Keratinocyte (primary cell): ENCODE measurements at regions not wholly inside any gene's neighbourhood (a gene's known extent, or its start where the extent isn't known, plus 50 kb on each side); places are given as distances from the start of the nearest gene placed in this dataset.

ENCODE experiments used
- DNase-seq: peaks from one replicate; pipeline ENCODE4 v3.0.0-alpha.2; 2011; ENCODE audit warnings: low read depth, missing footprints, low spot score
- FAIRE-seq: peaks from 2 replicates; lab custom pipeline; 2011; peaks lifted over from hg19 to GRCh38; lab: Jason Lieb, UNC
- H2AFZ ChIP-seq: 2 replicates; pipeline ENCODE4 v1.6.0; 2012; ENCODE audit warnings: low read length, control low read depth, inconsistent platforms; ENCODE audit not compliant: control insufficient read depth
- H3K27ac ChIP-seq: 2 replicates; pipeline ENCODE4 v1.5.1; 2011; ENCODE audit warnings: low read length; ENCODE audit not compliant: control insufficient read depth, insufficient read depth
- H3K27me3 ChIP-seq: 3 replicates; pipeline ENCODE4 v1.6.0; 2011; ENCODE audit warnings: low read length; ENCODE audit not compliant: control insufficient read depth, insufficient read depth; ENCODE audit errors: extremely low read depth
- H3K36me3 ChIP-seq, 2 experiments: 2 replicates in 1 of 2; 3 replicates in 1 of 2; pipeline ENCODE4 v1.5.1; 2011; ENCODE audit warnings: low read length in 2 of 2, mild to moderate bottlenecking in 1 of 2; ENCODE audit not compliant: control insufficient read depth in 2 of 2, insufficient read depth in 2 of 2; ENCODE audit errors: extremely low read depth in 1 of 2
- H3K4me1 ChIP-seq: 3 replicates; pipeline ENCODE4 v1.5.1; 2011; ENCODE audit warnings: low read length; ENCODE audit not compliant: control insufficient read depth, insufficient read depth; ENCODE audit errors: extremely low read depth
- H3K4me2 ChIP-seq: 3 replicates; pipeline ENCODE4 v1.6.0; 2011; ENCODE audit warnings: low read depth, low read length; ENCODE audit not compliant: control insufficient read depth, insufficient read depth; ENCODE audit errors: extremely low read depth
- H3K4me3 ChIP-seq, 3 experiments: fragments of 200-600 bp in 1 of 3; sonication (generic) in 1 of 3; 2 replicates in 2 of 3; 3 replicates in 1 of 3; pipeline ENCODE4 v1.5.1; 2011 to 2016; ENCODE audit warnings: low read length in 3 of 3, mild to moderate bottlenecking in 3 of 3, control low read depth in 2 of 3, inconsistent platforms in 1 of 3, low read depth in 1 of 3, mixed read lengths in 1 of 3, mixed run types in 1 of 3, moderate library complexity in 1 of 3; ENCODE audit not compliant: control insufficient read depth in 2 of 3, insufficient read depth in 2 of 3; ENCODE audit errors: extremely low read depth in 1 of 3
- H3K79me2 ChIP-seq: 2 replicates; pipeline ENCODE4 v1.6.0; 2012; ENCODE audit warnings: low read length; ENCODE audit not compliant: control insufficient read depth, insufficient read depth
- H3K9ac ChIP-seq: 3 replicates; pipeline ENCODE4 v1.6.0; 2011; ENCODE audit warnings: low read length; ENCODE audit not compliant: control insufficient read depth, insufficient read depth; ENCODE audit errors: extremely low read depth
- H3K9me1 ChIP-seq: 3 replicates; pipeline ENCODE4 v1.6.0; 2011; ENCODE audit warnings: low read length; ENCODE audit not compliant: control insufficient read depth, insufficient read depth; ENCODE audit errors: extremely low read depth
- H3K9me3 ChIP-seq: 2 replicates; pipeline ENCODE4 v1.5.1; 2012; ENCODE audit warnings: low read depth, low read length; ENCODE audit not compliant: control insufficient read depth
- H4K20me1 ChIP-seq: 3 replicates; pipeline ENCODE4 v1.6.0; 2011; ENCODE audit warnings: low read length; ENCODE audit not compliant: control insufficient read depth, insufficient read depth; ENCODE audit errors: extremely low read depth
- CTCF ChIP-seq, 3 experiments: IDR thresholded peaks in 1 of 3; conservative IDR thresholded peaks in 1 of 3; optimal IDR thresholded peaks in 1 of 3; 2 replicates in 2 of 3; 3 replicates in 1 of 3; pipeline versions ENCODE3 to v1.5.1; 2011; ENCODE audit warnings: low read length in 3 of 3, mild to moderate bottlenecking in 3 of 3, moderate library complexity in 2 of 3, control low read depth in 1 of 3, inconsistent platforms in 1 of 3; ENCODE audit not compliant: insufficient read depth in 2 of 3; ENCODE audit errors: extremely low read depth in 1 of 3
- EZH2 ChIP-seq: IDR thresholded peaks from one replicate; pipeline ENCODE4 v1.6.1; 2012; ENCODE audit warnings: inconsistent platforms, mild to moderate bottlenecking, low read length, moderate library complexity
- dilution Hi-C: fragments of 300-500 bp; cut with MboI; formaldehyde crosslinking; loops from one replicate; pipeline ENCODE4 v1.7.0; 2020; ENCODE audit warnings: low sequenced_read_pairs; ENCODE audit not compliant: extremely low pct_ligation_motif_present

- Histone ChIP-seq H3K4me2 (no peak overlapping the region), H3K9me1 (no peaks in the 10 kb centered on the region), H3K9ac (no peak overlapping the region), H3K4me3 (no peak overlapping the region), H3K9me3 (no peaks in the 10 kb centered on the region), H3K4me1 (no peaks in the 10 kb centered on the region), H3K27ac (no peak overlapping the region), H3K27me3 (no peaks in the 10 kb centered on the region), H2AFZ (no peak overlapping the region), H3K79me2 (no peaks in the 10 kb centered on the region), H4K20me1 (no peaks in the 10 kb centered on the region), H3K36me3 (no peaks in the 10 kb centered on the region)
- FAIRE-seq (no peak), DNase-seq (no peak)
- dilution Hi-C loops = no loop called here
- TF ChIP-seq CTCF (optimal IDR thresholded peaks at IDR 0.05 in 1 of 3, IDR thresholded peaks at IDR 0.05 in 1 of 3, conservative IDR thresholded peaks at IDR 0.05 in 1 of 3; ENCODE audit: extremely low read depth in 1 of 3, insufficient read depth in 2 of 3, low read length in 3 of 3) = no peak
- TF ChIP-seq EZH2 = no peak
Measured at GRCh38 chr10:2054728-2055127, 317.4 kb upstream of the ADARB2 start.

GRCh38 chr10:2053805-2054204 is 316.5 kb upstream of the ADARB2 start:
- no peak overlapping the region for H3K9ac ChIP-seq
- no peaks in the 10 kb centered on the region for H3K9me1 ChIP-seq
- H3K27me3 ChIP-seq = no peaks in the 10 kb centered on the region
- H3K4me2 ChIP-seq = no peak overlapping the region
- no peaks in the 10 kb centered on the region for H3K4me1 ChIP-seq
- dilution Hi-C loops = no loop called here
- DNase-seq = no peak
- H4K20me1 ChIP-seq = no peaks in the 10 kb centered on the region
- no peak for TF ChIP-seq CTCF (optimal IDR thresholded peaks at IDR 0.05 in 1 of 3, IDR thresholded peaks at IDR 0.05 in 1 of 3, conservative IDR thresholded peaks at IDR 0.05 in 1 of 3; ENCODE audit: extremely low read depth in 1 of 3, insufficient read depth in 2 of 3, low read length in 3 of 3)
- TF ChIP-seq EZH2 = no peak
- no peak for FAIRE-seq
- no peaks in the 10 kb centered on the region for H3K36me3 ChIP-seq
- no peak overlapping the region for H2AFZ ChIP-seq
- no peaks in the 10 kb centered on the region for H3K9me3 ChIP-seq
- H3K79me2 ChIP-seq = no peaks in the 10 kb centered on the region
- H3K4me3 ChIP-seq = no peak overlapping the region
- H3K27ac ChIP-seq = no peak overlapping the region
